ENCODE measurements at regions not wholly inside any gene's neighbourhood (a gene's known extent, or its start where the extent isn't known, plus 50 kb on each side); places are given as distances from the start of the nearest gene placed in this dataset.

GRCh38 chr4:131447883-131448282 is 1701.2 kb upstream of the PCDH10 start (continued):
- TF ChIP-seq JUND (IDR thresholded peaks at IDR 0.05; ENCODE audit: low read depth, low read length), result no peak

- CTCF ChIA-PET, result interaction anchor here (1.1 to 1.4 kb wide), 3 partner anchors 18 to 21 kb away, joined by 4 to 6 read pairs (median 6); no protein-coding TSS in a partner anchor
These were observed 1698.4 kb upstream of the PCDH10 start for GRCh38 chr4:131450572-131451209.

More at GRCh38 chr4:131450572-131451209, 1698.4 kb upstream of the PCDH10 start:
- ChIA-PET RAD21 (ENCODE audit: unreplicated experiment) (interaction anchor here (0.7 to 1.1 kb wide), 3 partner anchors 8 to 88 kb away, joined by 3 to 5 read pairs (median 3); no protein-coding TSS in a partner anchor), SMC1A (ENCODE audit: uncharacterized antibody, unreplicated experiment) (interaction anchor here (1.4 kb wide), 1 partner anchor 9 kb away, joined by 5 read pairs; no protein-coding TSS in a partner anchor), POLR2A (interaction anchor here (0.6 kb wide), 1 partner anchor 9 kb away, joined by 3 read pairs; no protein-coding TSS in a partner anchor)
- Histone ChIP-seq H2AFZ (ENCODE audit: control insufficient read depth, low read depth, low read length) (peak overlapping the region; percentile 72), H3K4me3 (no peak overlapping the region), H3K36me3 (ENCODE audit: control insufficient read depth in 2 of 2, insufficient read depth in 2 of 2, low read length in 1 of 2) (no peaks in the 10 kb centered on the region), H3K27ac (ENCODE audit: control insufficient read depth, insufficient read depth) (peak overlapping the region; percentile 35; the same call in 1 of the 2 replicates), H3K27me3 (replicated peaks in 1 of 2; ENCODE audit: control insufficient read depth in 2 of 2, insufficient read depth in 2 of 2, low read length in 1 of 2) (no peaks in the 10 kb centered on the region), H3K9ac (ENCODE audit: control insufficient read depth, insufficient read depth, low read length) (peak overlapping the region; percentile 22; the same call in 1 of the 2 replicates), H3K9me3 (replicated peaks; ENCODE audit: control insufficient read depth, insufficient read depth, low read length) (no peaks in the 10 kb centered on the region), H3K79me2 (ENCODE audit: control insufficient read depth, insufficient read depth, low read length) (no peaks in the 10 kb centered on the region), H3K4me2 (ENCODE audit: control insufficient read depth, insufficient read depth) (peak overlapping the region; percentile 70), H4K20me1 (ENCODE audit: control insufficient read depth, insufficient read depth) (no peaks in the 10 kb centered on the region), H3K4me1 (ENCODE audit: control insufficient read depth, insufficient read depth, low read length) (no peaks in the 10 kb centered on the region)
- DNase-seq (ENCODE audit: low read depth, low spot score) (no peak), ATAC-seq (peak; percentile 79), FAIRE-seq (no peak)
- no TSS peak for BruUV-seq (replicated peaks)
- intact Hi-C loops (cut with micrococcal nuclease; ENCODE audit: unreplicated experiment), result no loop called here
- in situ Hi-C loops (cut with MboI), result no loop called here
- WGBS (ENCODE audit: insufficient coverage, insufficient replicate concordance, low lambda C conversion rate, missing lambda C conversion rate), result 6% methylated on average over 1 of the region's 1 CpG
- TF ChIP-seq JUNB (IDR thresholded peaks at IDR 0.05) (no peak), ZBTB11 (CRISPR knock-in tag; IDR thresholded peaks at IDR 0.05) (no peak), SKIL (IDR thresholded peaks at IDR 0.05; ENCODE audit: low read depth, poor library complexity, severe bottlenecking) (no peak), IRF5 (IDR thresholded peaks at IDR 0.05; ENCODE audit: borderline replicate concordance) (no peak), ZNF384 (IDR thresholded peaks at IDR 0.05; ENCODE audit: borderline replicate concordance, low read depth, low read length) (peak; percentile 77)

Measured in GM12878 (cell line).